Neural crest cell (in vitro differentiated cells): ENCODE measurements at regions not wholly inside any gene's neighbourhood (a gene's known extent, or its start where the extent isn't known, plus 50 kb on each side); places are given as distances from the start of the nearest gene placed in this dataset.

Experiments
- DNase-seq: peaks from one replicate; pipeline ENCODE4 v3.0.0; 2021; ENCODE audit warnings: low read depth, mixed read lengths, low spot score
- H3K27ac Mint-ChIP-seq: one replicate; pipeline ENCODE4 v1.8.0; 2021; ENCODE audit warnings: mild to moderate bottlenecking, mixed read lengths; ENCODE audit not compliant: unreplicated experiment
- H3K27me3 Mint-ChIP-seq: 2 replicates; pipeline ENCODE4 v1.8.0; 2021; ENCODE audit warnings: low read depth, mild to moderate bottlenecking, mixed read lengths
- H3K36me3 Mint-ChIP-seq: 2 replicates; pipeline ENCODE4 v1.8.0; 2021; ENCODE audit warnings: low read depth, mild to moderate bottlenecking, mixed read lengths
- H3K4me1 Mint-ChIP-seq: 2 replicates; pipeline ENCODE4 v1.8.0; 2021; ENCODE audit warnings: mixed read lengths
- H3K4me3 Mint-ChIP-seq: one replicate; pipeline ENCODE4 v1.8.0; 2021; ENCODE audit warnings: mild to moderate bottlenecking, mixed read lengths
- H3K9me3 Mint-ChIP-seq: 2 replicates; pipeline ENCODE4 v1.8.0; 2021; ENCODE audit warnings: mixed read lengths
- CTCF ChIP-seq: fragments of 200-600 bp; sonication (generic); conservative IDR thresholded peaks from 2 replicates; pipeline ENCODE4 v1.5.0; 2021; ENCODE audit warnings: antibody characterized with exemption, mild to moderate bottlenecking

GRCh38 chr4:72631296-72631695 is 62.3 kb upstream of the ADAMTS3 start:
- Mint-ChIP-seq H3K4me3 (no peak overlapping the region), H3K9me3 (peaks cover 5% of the 10 kb centered on the region), H3K4me1 (no peaks in the 10 kb centered on the region), H3K36me3 (no peaks in the 10 kb centered on the region), H3K27ac (no peak overlapping the region), H3K27me3 (no peaks in the 10 kb centered on the region)
- no peak for TF ChIP-seq CTCF
- DNase-seq: no peak

- Mint-ChIP-seq H3K9me3 (peaks cover under 1% of the 10 kb centered on the region), H3K4me3 (no peak overlapping the region), H3K4me1 (no peaks in the 10 kb centered on the region), H3K27ac (no peak overlapping the region), H3K36me3 (no peaks in the 10 kb centered on the region), H3K27me3 (no peaks in the 10 kb centered on the region)
- TF ChIP-seq CTCF: no peak
- no peak for DNase-seq
Measured at GRCh38 chr4:72629540-72629939, 60.5 kb upstream of the ADAMTS3 start.

- DNase-seq: no peak
- Mint-ChIP-seq H3K4me3 (no peak overlapping the region), H3K36me3 (no peaks in the 10 kb centered on the region), H3K27me3 (no peaks in the 10 kb centered on the region), H3K4me1 (no peaks in the 10 kb centered on the region), H3K27ac (no peak overlapping the region), H3K9me3 (no peaks in the 10 kb centered on the region)
- no peak for TF ChIP-seq CTCF
Measured at GRCh38 chr4:72627723-72628122, 58.7 kb upstream of the ADAMTS3 start.
